ENCODE measurements at regions not wholly inside any gene's neighbourhood (a gene's known extent, or its start where the extent isn't known, plus 50 kb on each side); places are given as distances from the start of the nearest gene placed in this dataset.

DNA sequence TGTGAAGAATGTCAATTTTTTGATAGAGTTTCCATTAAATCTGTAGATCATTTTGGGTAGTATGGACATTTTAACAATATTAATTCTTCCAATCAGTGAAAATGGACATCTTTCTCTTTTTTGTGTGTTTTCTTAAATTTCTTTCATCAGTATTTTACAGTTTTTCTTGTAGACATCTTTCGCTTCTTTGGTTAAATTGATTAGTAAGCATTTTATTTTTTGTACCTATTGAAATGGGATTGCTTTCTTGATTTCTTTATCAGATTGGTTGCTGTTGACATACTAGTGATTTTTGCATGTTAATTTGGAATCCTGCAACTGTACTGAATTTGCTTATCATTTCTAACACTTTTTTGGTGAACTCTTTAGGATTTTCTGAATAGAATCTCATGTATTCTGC is 683.2 kb upstream of the NCAM2 start:
- TF ChIP-seq, protein P1, sequence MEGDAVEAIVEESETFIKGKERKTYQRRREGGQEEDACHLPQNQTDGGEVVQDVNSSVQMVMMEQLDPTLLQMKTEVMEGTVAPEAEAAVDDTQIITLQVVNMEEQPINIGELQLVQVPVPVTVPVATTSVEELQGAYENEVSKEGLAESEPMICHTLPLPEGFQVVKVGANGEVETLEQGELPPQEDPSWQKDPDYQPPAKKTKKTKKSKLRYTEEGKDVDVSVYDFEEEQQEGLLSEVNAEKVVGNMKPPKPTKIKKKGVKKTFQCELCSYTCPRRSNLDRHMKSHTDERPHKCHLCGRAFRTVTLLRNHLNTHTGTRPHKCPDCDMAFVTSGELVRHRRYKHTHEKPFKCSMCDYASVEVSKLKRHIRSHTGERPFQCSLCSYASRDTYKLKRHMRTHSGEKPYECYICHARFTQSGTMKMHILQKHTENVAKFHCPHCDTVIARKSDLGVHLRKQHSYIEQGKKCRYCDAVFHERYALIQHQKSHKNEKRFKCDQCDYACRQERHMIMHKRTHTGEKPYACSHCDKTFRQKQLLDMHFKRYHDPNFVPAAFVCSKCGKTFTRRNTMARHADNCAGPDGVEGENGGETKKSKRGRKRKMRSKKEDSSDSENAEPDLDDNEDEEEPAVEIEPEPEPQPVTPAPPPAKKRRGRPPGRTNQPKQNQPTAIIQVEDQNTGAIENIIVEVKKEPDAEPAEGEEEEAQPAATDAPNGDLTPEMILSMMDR (conservative IDR thresholded peaks at IDR 0.05 in 1 of 2, IDR thresholded peaks at IDR 0.05 in 1 of 2; ENCODE audit: extremely low read depth in 1 of 2, insufficient read depth in 1 of 2, low read depth in 1 of 2, low read length in 2 of 2) = no peak
- no peak for TF ChIP-seq EZH2 (IDR thresholded peaks at IDR 0.05; ENCODE audit: borderline replicate concordance, low read length)

All from mammary epithelial cell (primary cell).